Ureter (tissue), 1 donor: ENCODE measurements at regions not wholly inside any gene's neighbourhood (a gene's known extent, or its start where the extent isn't known, plus 50 kb on each side); places are given as distances from the start of the nearest gene placed in this dataset.
"Not testable (repeated sequence)": the region's sequence is repeated elsewhere in the genome, so short reads cannot be mapped to it uniquely, and the experiment has no call there.

Experiments used
- DNase-seq: peaks from one replicate; pipeline ENCODE4 v3.0.0-alpha.2; 2020; ENCODE audit warnings: low spot score
- donor health status: DM: yes; HTN: yes; CAD: no.

DNA sequence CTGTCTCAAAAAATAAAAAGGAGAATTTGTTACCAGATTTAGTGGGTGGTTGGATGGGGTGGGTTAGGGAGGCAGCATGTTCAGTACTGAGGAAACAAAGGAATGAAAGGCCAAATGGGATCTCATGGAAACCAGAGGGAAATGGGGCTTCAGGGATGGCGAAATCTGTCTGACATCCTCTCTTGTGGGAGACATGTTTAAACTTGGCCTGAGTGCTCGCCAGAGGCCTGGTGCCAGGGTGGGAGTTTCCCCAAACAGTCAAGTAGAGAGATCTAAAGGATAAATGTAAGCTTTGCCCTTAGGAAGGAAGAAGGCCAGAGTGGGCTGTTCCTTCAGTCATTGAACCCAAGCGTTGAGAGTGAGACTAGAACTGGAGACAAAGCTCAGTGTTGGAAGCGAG is 61.9 kb upstream of the AKIRIN2 start:
- DNase-seq, result no peak

DNA sequence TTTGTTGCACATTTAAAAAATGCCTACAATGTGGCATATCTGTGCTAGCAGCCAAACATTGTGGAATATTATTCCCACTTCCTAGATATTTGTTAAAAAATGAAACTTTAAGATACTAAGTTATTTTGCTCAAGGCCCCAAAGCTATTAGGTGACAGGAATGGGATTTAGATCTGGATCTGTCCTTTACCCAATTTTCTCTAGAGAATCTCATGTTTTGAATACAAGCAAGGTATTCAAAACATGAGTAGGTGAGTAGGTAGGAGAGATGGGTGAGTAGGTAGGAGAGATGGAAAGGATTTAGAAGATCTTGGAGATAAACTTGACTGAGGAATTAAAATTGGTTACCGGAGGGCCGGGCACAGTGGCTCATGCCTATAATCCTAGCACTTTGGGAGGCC is 61.2 kb upstream of the AKIRIN2 start:
- no peak for DNase-seq

DNA sequence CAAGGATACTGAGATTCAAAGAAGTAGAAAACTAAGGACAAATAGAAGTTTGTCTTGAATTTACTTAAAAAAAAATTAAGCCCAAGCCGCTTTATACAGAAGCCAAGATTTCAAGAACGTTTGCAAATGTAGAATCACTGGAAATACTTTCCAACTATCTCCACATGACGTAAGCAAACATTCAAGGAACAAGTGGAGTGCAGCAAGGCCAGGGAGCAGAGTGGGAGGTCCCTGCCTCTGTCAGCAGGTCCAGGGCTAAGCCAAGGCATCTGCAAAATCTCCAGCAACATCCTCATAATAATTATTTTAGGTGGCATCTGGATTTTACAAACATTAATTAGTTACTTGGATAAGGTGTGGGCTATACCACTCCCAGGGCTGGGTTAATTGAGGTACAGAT is 60.1 kb upstream of the AKIRIN2 start:
- DNase-seq, result no peak

DNA sequence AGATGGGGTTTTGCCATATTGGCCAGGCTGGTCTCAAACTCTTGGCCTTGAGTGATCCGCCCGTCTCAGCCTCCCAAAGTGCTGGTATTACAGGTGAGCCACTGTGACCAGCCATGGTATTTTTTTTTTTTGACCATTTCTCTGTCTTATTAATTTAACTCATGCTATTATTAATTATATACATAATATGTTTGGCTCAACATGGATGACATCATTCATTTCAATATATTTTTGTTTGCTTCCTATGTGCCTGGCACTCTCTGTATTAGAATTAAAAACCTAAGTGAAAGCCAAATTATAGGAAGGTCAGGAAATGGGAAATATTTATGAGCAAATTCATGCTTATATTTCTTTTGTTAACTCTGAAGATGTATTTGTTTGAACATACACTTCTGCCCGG is 55.8 kb upstream of the AKIRIN2 start:
- DNase-seq, result no peak

DNA sequence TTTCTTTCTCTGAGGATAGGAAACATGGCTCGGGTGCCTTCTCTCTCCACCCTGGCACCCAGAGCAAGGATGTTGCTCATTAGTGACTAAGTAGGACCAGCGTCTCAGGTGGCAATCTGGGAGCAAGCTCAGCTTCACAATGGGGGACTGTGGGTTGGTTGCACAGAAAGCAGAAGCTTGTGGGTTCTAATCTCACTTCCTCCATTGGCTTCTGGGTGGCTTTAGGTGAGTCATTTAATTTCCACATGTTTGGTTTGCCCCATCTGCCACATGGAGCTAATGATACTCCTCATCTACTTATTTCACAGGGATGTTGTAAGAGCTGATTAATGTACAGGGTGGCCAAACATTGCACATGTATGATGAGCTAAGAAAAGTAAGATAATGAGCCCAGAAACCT is 54.8 kb upstream of the AKIRIN2 start:
- DNase-seq, result no peak

DNA sequence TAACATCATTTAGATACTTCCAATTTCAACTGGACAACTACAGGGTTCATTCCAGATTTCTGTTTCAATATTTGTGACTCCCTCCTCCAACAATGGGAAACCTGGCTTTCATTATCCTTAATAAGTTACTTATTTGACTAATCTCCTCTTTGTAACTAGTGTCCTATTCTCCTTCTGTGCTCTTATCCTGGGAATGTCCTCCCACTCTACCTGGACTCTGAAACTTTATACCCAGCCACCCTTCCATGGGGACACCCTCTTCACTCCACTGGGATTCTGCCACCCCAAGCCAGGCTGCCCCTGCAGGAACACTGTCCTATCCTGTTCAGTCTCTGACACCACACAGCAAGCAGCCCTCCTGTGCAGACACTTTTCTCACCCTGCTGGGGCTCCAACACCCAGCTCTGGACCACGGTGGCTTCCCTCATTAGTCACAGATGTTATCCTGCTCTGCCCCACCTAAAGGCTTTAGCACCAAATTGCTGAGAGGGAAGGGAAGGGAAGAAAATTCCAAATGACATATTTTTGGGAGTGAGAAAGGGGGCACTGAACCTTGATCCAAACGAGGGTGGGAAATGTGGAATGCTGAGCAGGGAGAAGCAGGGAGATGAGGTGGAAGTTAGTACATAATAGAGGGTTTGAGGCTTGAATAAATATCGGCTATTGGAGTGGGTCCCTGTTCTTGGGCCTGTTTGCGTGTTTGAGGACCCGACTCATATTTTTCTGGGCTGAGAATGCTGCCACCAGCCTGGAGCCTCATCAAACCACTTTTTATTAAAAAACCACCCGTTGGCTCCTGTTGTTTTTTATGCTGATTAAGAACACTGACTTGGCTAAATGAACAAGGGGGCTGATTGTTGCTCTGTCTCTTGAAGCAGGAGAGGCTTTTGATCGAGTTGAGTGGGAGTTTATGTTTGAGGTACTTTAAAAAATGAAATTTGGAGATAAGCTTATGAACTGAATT is 54.0 kb upstream of the AKIRIN2 start:
- no peak for DNase-seq

DNA sequence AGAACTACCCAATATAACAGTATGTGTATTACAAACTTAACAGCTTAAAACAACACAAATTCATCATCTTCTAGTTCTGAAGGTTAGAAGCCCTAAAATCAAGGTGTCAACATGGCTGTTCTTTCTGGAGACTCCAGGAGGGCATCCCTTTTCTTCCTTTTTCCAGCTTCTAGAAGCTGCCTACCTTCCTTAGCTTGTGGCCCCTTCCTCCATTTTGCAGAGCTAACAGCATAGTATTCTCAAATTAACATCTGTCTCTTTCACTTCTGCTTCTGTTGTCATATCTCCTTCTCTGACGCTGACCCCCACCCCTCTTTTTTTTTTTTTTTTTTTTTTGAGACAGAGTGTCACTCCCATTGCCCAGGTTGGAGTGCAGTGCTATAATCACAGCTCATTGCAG is 52.8 kb upstream of the AKIRIN2 start:
- DNase-seq, result no peak

DNA sequence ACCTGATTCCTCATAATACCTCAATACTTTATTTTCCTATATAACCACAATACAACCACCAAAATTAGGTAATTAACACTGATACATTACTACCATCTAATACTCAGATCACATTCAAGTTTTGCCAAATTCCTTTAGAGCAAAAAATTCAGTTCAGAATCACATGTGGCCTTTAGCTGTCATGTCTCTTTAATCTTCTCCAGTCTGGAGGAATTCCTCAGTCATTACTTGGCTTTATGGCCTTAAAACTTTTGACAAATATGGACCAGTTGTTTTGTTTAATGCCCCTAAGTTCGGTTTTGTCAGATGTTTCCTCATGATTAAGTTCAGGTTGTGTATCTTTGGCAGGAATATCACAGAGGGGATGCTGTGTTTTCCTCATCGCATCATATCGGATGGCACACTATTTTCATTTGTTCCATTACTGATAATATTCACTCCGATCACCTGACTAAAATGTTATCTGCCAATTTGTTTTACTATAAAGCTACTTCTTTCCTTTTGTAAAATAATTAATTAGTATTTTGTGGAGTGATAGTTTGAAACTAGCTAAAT is 51.2 kb upstream of the AKIRIN2 start:
- DNase-seq, result no peak

DNA sequence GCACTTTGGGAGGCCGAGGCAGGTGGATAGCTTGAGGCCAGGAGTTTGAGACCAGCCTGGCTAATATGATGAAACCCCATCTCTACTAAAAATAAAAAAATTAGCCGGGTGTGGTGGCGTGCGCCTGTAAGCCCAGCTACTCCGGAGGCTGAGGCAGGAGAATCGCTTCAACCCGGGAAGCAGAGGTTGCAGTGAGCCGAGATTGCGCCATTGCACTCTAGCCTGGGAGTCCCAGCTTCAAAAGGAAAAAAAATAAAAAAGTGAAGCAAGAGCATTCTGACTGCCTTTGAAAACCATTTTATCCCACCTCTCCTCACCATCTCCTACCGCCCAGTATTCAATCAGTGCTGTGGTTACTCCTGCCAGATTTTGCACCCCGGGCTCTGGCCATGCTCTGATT is 50.5 kb upstream of the AKIRIN2 start:
- DNase-seq, result not testable (repeated sequence)
